IPS-15b (cell line): ENCODE measurements at regions not wholly inside any gene's neighbourhood (a gene's known extent, or its start where the extent isn't known, plus 50 kb on each side); places are given as distances from the start of the nearest gene placed in this dataset.

ENCODE experiments used
- H3K27me3 ChIP-seq: one replicate; pipeline ENCODE4 v1.6.1; 2013; ENCODE audit warnings: low read length; ENCODE audit not compliant: control insufficient read depth, insufficient read depth
- H3K36me3 ChIP-seq: one replicate; pipeline ENCODE4 v1.6.1; 2013; ENCODE audit warnings: low read length; ENCODE audit not compliant: control insufficient read depth, insufficient read depth
- H3K4me1 ChIP-seq: one replicate; pipeline ENCODE4 v1.6.1; 2013; ENCODE audit warnings: mild to moderate bottlenecking, low read length; ENCODE audit not compliant: control insufficient read depth, insufficient read depth
- H3K4me3 ChIP-seq: one replicate; pipeline ENCODE4 v1.5.1; 2013; ENCODE audit warnings: low read depth, low read length
- H3K9ac ChIP-seq: one replicate; pipeline ENCODE4 v1.6.1; 2013; ENCODE audit warnings: low read depth, mild to moderate bottlenecking, low read length
- H3K9me3 ChIP-seq: one replicate; pipeline ENCODE4 v1.6.1; 2013; ENCODE audit warnings: mild to moderate bottlenecking, low read length; ENCODE audit not compliant: control insufficient read depth, insufficient read depth

DNA sequence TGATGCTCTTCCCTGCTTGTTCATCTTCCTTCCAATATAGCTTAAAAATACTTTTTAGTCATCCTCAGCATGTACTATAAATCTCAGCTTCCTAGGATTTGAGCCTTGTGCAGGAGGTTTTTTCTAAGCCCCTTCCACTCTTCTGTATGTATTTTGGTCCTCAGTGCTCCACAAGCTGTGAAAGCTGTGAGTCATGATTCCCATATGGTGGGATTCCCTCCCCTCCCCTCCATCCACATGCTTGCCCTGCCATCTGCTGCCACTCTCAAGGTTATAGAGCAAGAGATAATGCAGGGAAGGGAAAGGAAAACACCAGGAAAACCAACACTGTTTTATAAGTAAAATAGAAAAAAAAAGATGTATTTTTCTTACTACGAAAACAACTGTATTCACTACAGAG, 58.5 kb upstream of the AP1S2 start:
- Histone ChIP-seq H3K9me3 (peaks cover 5% of the 10 kb centered on the region), H3K27me3 (no peaks in the 10 kb centered on the region), H3K4me3 (no peak overlapping the region), H3K9ac (no peak overlapping the region), H3K4me1 (peaks cover 20% of the 10 kb centered on the region), H3K36me3 (no peaks in the 10 kb centered on the region)

DNA sequence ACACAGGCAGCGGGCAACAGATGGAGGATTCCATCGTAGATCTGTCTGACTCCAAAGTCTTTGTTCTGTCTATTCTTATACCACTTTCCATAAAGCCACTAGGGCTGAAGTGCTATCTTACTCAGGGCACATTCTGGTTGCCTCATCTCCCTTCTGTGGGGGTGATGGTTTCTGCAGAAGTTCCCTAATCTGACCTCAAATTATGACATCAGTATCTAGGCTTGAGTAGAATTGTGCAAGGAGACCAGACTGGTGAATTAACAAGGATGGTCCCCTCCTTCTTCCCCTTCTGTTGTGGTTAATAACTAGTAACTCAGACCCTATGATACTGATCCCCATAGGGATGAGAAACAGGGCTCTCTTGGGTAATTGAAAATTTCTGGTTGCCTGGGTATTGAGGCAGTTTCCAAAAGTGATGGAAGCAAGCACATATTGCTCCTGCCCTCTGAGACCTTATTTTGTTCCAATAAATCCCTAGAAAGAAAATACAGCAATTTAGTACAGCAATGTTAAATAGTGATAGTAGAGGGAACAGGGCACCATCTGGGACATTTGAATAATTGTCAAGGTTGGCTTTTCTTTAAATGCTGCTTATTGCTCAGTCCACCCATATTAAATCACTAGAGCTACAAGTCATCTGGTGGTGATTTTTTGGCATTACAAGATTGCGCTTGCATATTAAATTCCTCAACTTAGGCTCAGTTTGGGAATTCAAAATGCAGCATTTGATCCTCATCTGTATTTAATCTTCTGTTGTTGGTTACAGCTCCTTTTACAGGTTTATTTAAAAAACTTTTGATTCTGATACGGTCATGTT, 57.3 kb upstream of the AP1S2 start:
- Histone ChIP-seq H3K9me3 (no peaks in the 10 kb centered on the region), H3K4me3 (no peak overlapping the region), H3K36me3 (no peaks in the 10 kb centered on the region), H3K27me3 (no peaks in the 10 kb centered on the region), H3K9ac (no peak overlapping the region), H3K4me1 (peaks cover 20% of the 10 kb centered on the region)

- H3K9me3 ChIP-seq, result no peaks in the 10 kb centered on the region
- no peaks in the 10 kb centered on the region for H3K27me3 ChIP-seq
- H3K4me1 ChIP-seq, result peaks cover 20% of the 10 kb centered on the region
- H3K36me3 ChIP-seq, result no peaks in the 10 kb centered on the region
- H3K9ac ChIP-seq, result no peak overlapping the region
- no peak overlapping the region for H3K4me3 ChIP-seq
Observed at GRCh38 chrX:15909605-15910004, 55.0 kb upstream of the AP1S2 start.

- H3K9ac ChIP-seq, result no peak overlapping the region
- H3K9me3 ChIP-seq, result no peaks in the 10 kb centered on the region
- no peak overlapping the region for H3K4me3 ChIP-seq
- no peaks in the 10 kb centered on the region for H3K36me3 ChIP-seq
- H3K27me3 ChIP-seq, result no peaks in the 10 kb centered on the region
- H3K4me1 ChIP-seq, result peaks cover 20% of the 10 kb centered on the region
Observed at GRCh38 chrX:15908603-15909290, 54.1 kb upstream of the AP1S2 start.

- H3K9ac ChIP-seq, result no peak overlapping the region
- no peaks in the 10 kb centered on the region for H3K36me3 ChIP-seq
- no peaks in the 10 kb centered on the region for H3K27me3 ChIP-seq
- no peak overlapping the region for H3K4me3 ChIP-seq
- H3K9me3 ChIP-seq, result no peaks in the 10 kb centered on the region
- peaks cover 21% of the 10 kb centered on the region for H3K4me1 ChIP-seq
Observed at GRCh38 chrX:15906041-15906943, 51.7 kb upstream of the AP1S2 start.
